Fibroblast of pulmonary artery (primary cell): ENCODE measurements at regions not wholly inside any gene's neighbourhood (a gene's known extent, or its start where the extent isn't known, plus 50 kb on each side); places are given as distances from the start of the nearest gene placed in this dataset.

Experiments used
- DNase-seq: peaks from one replicate; pipeline ENCODE4 v3.0.0-alpha.2; 2010; ENCODE audit warnings: low read depth
- H3K4me3 ChIP-seq: replicated peaks from 2 replicates; pipeline ENCODE4 v1.5.1; 2011; ENCODE audit warnings: low read depth, mild to moderate bottlenecking, control low read depth, low read length, moderate library complexity
- CTCF ChIP-seq: IDR thresholded peaks from 2 replicates; pipeline ENCODE4 v1.5.1; 2011; ENCODE audit warnings: mild to moderate bottlenecking, control low read depth, low read length, inconsistent platforms; ENCODE audit errors: missing control alignments

- TF ChIP-seq CTCF, result no peak
- no peak overlapping the region for H3K4me3 ChIP-seq
- no peak for DNase-seq
Measured at GRCh38 chr20:39993742-39994141, 695.3 kb downstream of the MAFB start.

GRCh38 chr20:39990692-39991091 is 698.3 kb downstream of the MAFB start:
- no peak overlapping the region for H3K4me3 ChIP-seq
- no peak for DNase-seq
- no peak for TF ChIP-seq CTCF

GRCh38 chr20:39988991-39989390 is 700.0 kb downstream of the MAFB start:
- no peak overlapping the region for H3K4me3 ChIP-seq
- no peak for TF ChIP-seq CTCF
- DNase-seq, result no peak

GRCh38 chr20:39986173-39986904 is 702.7 kb downstream of the MAFB start:
- TF ChIP-seq CTCF, result no peak
- no peak overlapping the region for H3K4me3 ChIP-seq
- DNase-seq, result peak; percentile 12

GRCh38 chr20:39985271-39985827 is 703.7 kb downstream of the MAFB start:
- TF ChIP-seq CTCF, result no peak
- H3K4me3 ChIP-seq, result no peak overlapping the region
- DNase-seq, result no peak

GRCh38 chr20:39983655-39984054 is 705.4 kb downstream of the MAFB start:
- no peak for TF ChIP-seq CTCF
- H3K4me3 ChIP-seq, result no peak overlapping the region
- no peak for DNase-seq

- DNase-seq, result no peak
- no peak for TF ChIP-seq CTCF
Measured at GRCh38 chr20:39983183-39983582, 705.9 kb downstream of the MAFB start.

More at GRCh38 chr20:39983183-39983582, 705.9 kb downstream of the MAFB start:
- no peak overlapping the region for H3K4me3 ChIP-seq
